Osteoblast (primary cell): ENCODE measurements at regions not wholly inside any gene's neighbourhood (a gene's known extent, or its start where the extent isn't known, plus 50 kb on each side); places are given as distances from the start of the nearest gene placed in this dataset.
"Not testable (repeated sequence)": the region's sequence is repeated elsewhere in the genome, so short reads cannot be mapped to it uniquely, and the experiment has no call there.

Experiments
- DNase-seq: peaks from one replicate; pipeline ENCODE4 v3.0.0; 2011; ENCODE audit warnings: low spot score, mixed read lengths; ENCODE audit not compliant: insufficient read length; ENCODE audit errors: missing footprints
- H2AFZ ChIP-seq: 2 replicates; pipeline ENCODE4 v1.6.0; 2011; ENCODE audit warnings: mild to moderate bottlenecking, low read length
- H3K27ac ChIP-seq: 2 replicates; pipeline ENCODE4 v1.5.1; 2011; ENCODE audit warnings: mild to moderate bottlenecking, low read depth, low read length, moderate library complexity
- H3K27me3 ChIP-seq: 2 replicates; pipeline ENCODE4 v1.6.0; 2012; ENCODE audit warnings: mild to moderate bottlenecking, control low read depth, inconsistent platforms, low read length, moderate library complexity; ENCODE audit not compliant: insufficient read depth
- H3K36me3 ChIP-seq: 2 replicates; pipeline ENCODE4 v1.5.1; 2011; ENCODE audit warnings: mild to moderate bottlenecking, low read length, control low read depth, moderate library complexity; ENCODE audit not compliant: insufficient read depth
- H3K4me1 ChIP-seq: 2 replicates; pipeline ENCODE4 v1.5.1; 2011; ENCODE audit warnings: mild to moderate bottlenecking, low read length, control low read depth, moderate library complexity; ENCODE audit not compliant: insufficient read depth
- H3K4me2 ChIP-seq: 2 replicates; pipeline ENCODE4 v1.6.0; 2011; ENCODE audit warnings: mild to moderate bottlenecking, low read length; ENCODE audit not compliant: insufficient read depth
- H3K4me3 ChIP-seq: fragments of 200-600 bp; sonication (generic); 3 replicates; pipeline ENCODE4 v1.5.1; 2012; ENCODE audit warnings: mild to moderate bottlenecking, low read length, inconsistent platforms; ENCODE audit not compliant: insufficient read depth
- H3K79me2 ChIP-seq: 2 replicates; pipeline ENCODE4 v1.6.0; 2012; ENCODE audit warnings: mild to moderate bottlenecking, low read length, control low read depth, inconsistent platforms; ENCODE audit not compliant: insufficient read depth
- H3K9me3 ChIP-seq: 2 replicates; pipeline ENCODE4 v1.5.1; 2011; ENCODE audit warnings: low read depth, low read length, control low read depth
- H4K20me1 ChIP-seq: 2 replicates; pipeline ENCODE4 v1.6.0; 2012; ENCODE audit warnings: mild to moderate bottlenecking, low read length, control low read depth; ENCODE audit not compliant: insufficient read depth
- CTCF ChIP-seq: IDR thresholded peaks from 2 replicates; pipeline ENCODE4 v1.5.1; 2011; ENCODE audit warnings: mild to moderate bottlenecking, low read depth, low read length, moderate library complexity; ENCODE audit errors: extremely low read depth

GRCh38 chr10:57049096-57049495 is 688.0 kb upstream of the ZWINT start:
- TF ChIP-seq CTCF, result no peak
- Histone ChIP-seq H3K4me3 (no peak overlapping the region), H3K4me1 (no peaks in the 10 kb centered on the region), H3K79me2 (no peaks in the 10 kb centered on the region), H3K36me3 (no peaks in the 10 kb centered on the region), H4K20me1 (no peaks in the 10 kb centered on the region), H3K4me2 (no peak overlapping the region), H2AFZ (no peak overlapping the region), H3K27ac (no peak overlapping the region), H3K9me3 (peaks cover 2% of the 10 kb centered on the region), H3K27me3 (no peaks in the 10 kb centered on the region)
- no peak for DNase-seq

GRCh38 chr10:57038531-57038930 is 677.5 kb upstream of the ZWINT start:
- no peak overlapping the region for H3K4me3 ChIP-seq
- DNase-seq, result no peak
- no peak overlapping the region for H3K27ac ChIP-seq
- H3K4me1 ChIP-seq, result no peaks in the 10 kb centered on the region
- no peaks in the 10 kb centered on the region for H3K79me2 ChIP-seq
- H3K27me3 ChIP-seq, result no peaks in the 10 kb centered on the region
- H3K36me3 ChIP-seq, result no peaks in the 10 kb centered on the region
- no peaks in the 10 kb centered on the region for H3K9me3 ChIP-seq
- no peak overlapping the region for H3K4me2 ChIP-seq
- no peak overlapping the region for H2AFZ ChIP-seq
- H4K20me1 ChIP-seq, result no peaks in the 10 kb centered on the region
- no peak for TF ChIP-seq CTCF

- no peaks in the 10 kb centered on the region for H4K20me1 ChIP-seq
Observed at GRCh38 chr10:57035310-57035709, 674.3 kb upstream of the ZWINT start.

GRCh38 chr10:57032301-57032700 is 671.2 kb upstream of the ZWINT start:
- H2AFZ ChIP-seq, H3K9me3 ChIP-seq, H3K27me3 ChIP-seq, H3K4me3 ChIP-seq, H3K4me1 ChIP-seq, DNase-seq, H3K4me2 ChIP-seq, H3K79me2 ChIP-seq, H3K27ac ChIP-seq, H3K36me3 ChIP-seq, H4K20me1 ChIP-seq: not testable (repeated sequence)

More at GRCh38 chr10:57035310-57035709, 674.3 kb upstream of the ZWINT start:
- H3K4me2 ChIP-seq, result no peak overlapping the region
- DNase-seq, result no peak
- H3K4me1 ChIP-seq, result no peaks in the 10 kb centered on the region
- no peaks in the 10 kb centered on the region for H3K9me3 ChIP-seq
- no peaks in the 10 kb centered on the region for H3K79me2 ChIP-seq
- no peak overlapping the region for H3K27ac ChIP-seq
- H2AFZ ChIP-seq, result no peak overlapping the region
- no peaks in the 10 kb centered on the region for H3K27me3 ChIP-seq
- no peaks in the 10 kb centered on the region for H3K36me3 ChIP-seq
- H3K4me3 ChIP-seq, result no peak overlapping the region
- no peak for TF ChIP-seq CTCF
